HG02623 (cell line): ENCODE measurements at regions not wholly inside any gene's neighbourhood (a gene's known extent, or its start where the extent isn't known, plus 50 kb on each side); places are given as distances from the start of the nearest gene placed in this dataset.
"Not testable (repeated sequence)": the region's sequence is repeated elsewhere in the genome, so short reads cannot be mapped to it uniquely, and the experiment has no call there.

Experiments
- ATAC-seq: cut with Tn5 transposase; IDR thresholded peaks from one replicate; pipeline ENCODE4 v1.9.1; 2021; ENCODE audit warnings: moderate library complexity; ENCODE audit not compliant: unreplicated experiment

DNA sequence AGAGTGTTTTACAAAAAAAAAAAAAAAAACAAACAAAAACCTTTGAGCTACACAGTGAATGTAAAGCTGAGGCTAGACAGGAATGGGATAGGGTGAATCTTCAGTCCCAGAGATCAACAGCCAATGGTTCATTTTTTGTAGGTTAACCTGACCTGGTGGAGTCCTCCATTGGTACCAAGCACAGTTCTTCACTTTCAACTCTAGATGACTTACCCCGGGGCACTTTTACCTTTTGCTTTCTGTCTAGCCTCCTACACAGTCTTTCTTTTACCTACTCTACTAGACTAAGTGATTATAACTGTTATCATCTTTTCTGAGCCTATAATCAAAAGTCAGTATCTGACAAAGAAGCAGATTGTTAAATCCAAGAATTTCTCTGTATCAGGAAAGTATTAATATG, 50.9 kb downstream of the ANXA2R start:
- ATAC-seq, result no peak

DNA sequence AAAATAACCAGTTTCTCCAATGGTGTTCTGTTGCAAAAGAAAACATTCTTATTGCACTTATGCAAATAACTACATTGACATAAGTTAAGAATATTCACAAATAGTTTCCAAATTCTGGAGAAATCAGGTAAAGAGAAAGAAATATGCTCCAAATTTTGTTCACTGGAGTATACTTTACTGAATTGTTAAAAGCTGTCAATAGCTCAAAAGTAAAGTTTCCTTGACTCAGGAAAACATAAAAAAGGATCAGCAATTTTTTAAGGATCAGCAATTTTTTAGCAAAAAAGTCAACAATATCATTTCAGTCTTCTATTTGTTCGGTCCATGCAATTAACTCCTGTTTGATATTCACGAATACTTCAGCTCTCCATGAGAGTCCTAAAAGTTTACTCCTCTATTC, 51.6 kb downstream of the ANXA2R start:
- no peak for ATAC-seq

DNA sequence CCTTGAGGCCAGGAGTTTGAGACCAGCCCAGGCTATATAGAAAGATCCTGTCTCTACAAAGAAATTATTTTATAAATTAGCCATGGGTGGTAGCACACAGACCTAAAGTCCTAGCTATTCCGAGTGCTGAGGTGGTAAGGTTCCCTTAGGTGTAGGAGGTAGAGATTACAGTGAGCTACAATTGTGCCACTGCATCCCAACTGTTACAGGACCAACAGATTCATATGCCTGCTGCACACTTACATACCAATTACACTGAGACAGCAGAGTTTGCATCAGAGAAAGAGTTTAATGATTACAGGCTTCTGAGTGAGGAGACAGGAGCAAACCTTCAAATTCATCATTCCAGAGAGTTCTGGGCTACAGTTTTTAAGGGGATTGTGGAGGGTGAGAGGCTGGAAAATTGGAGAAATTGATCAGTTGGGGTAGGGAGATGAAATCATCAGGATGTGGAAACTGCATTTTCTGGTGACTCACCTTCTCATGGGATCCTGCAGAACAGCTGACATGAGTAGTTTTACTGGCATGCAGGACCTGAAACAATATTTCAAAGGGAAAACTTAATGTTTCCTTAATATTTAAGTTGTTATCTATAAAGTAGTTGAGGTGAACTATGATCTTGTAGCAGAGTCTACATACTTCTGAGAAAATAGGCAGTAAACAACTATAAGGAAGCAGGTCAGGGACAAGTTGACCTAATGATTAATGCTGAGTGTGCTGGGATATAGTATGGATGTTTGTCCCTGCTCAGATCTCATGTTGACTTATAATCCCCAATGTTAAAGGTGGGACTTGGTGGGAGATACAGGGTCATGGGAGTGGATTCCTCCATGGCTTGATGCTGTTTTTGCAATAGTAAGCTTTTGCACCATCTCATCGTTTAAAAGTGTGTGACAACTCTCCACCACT, 54.7 kb downstream of the ANXA2R start:
- ATAC-seq, result no peak

DNA sequence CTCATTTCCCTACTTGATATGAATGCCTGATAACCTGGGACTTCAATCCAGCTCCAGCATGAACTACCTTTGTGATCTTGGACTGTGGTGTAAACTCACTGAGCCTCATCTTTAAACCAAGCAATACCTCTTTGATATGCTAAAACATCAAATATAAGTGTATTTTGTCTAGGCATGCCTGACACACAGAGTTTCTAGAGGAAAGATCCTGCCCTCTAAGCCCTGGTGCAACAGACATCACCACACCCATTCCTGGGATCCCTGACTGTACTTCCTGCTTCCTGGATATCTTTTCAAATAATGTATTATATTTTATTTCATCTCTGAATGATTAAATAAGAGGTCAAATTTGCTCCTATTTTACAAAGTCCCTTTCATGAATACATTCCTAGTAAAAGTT, 55.8 kb downstream of the ANXA2R start:
- ATAC-seq, result no peak

DNA sequence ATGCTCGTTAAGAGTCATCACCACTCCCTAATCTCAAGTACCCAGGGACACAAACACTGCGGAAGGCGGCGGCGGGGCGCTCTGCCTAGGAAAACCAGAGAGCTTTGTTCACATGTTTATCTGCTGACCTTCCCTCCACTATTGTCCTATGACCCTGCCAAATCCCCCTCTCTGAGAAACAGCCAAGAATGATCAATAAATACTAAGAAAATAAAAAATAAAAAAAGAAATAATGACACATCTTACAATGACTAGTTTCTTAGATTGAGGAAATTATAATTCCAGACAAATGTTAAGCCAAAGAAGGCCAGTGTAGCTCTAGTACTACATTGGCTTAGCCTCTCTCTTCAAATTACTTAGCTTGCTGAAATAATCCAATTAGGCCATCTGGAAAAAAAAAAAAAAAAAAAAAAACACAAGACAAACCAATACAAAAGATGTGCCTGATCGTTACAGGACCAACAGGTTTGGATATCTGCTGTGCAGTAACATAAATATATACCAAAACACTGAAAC, 58.0 kb downstream of the ANXA2R start:
- ATAC-seq, result no peak

DNA sequence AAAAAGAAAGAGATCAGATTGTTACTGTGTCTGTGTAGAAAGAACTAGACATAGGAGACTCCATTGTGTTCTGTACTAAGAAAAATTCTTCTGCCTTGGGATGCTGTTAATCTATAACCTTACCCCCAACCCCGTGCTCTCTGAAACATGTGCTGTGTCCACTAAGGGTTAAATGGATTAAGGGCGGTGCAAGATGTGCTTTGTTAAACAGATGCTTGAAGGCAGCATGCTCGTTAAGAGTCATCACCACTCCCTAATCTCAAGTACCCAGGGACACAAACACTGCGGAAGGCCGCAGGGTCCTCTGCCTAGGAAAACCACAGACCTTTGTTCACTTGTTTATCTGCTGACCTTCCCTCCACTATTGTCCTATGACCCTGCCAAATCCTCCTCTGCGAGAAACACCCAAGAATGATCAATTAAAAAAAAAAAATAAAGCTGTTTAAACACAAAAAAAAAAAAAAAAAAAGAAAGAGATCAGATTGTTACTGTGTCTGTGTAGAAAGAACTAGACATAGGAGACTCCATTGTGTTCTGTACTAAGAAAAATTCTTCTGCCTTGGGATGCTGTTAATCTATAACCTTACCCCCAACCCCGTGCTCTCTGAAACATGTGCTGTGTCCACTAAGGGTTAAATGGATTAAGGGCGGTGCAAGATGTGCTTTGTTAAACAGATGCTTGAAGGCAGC, 58.6 kb downstream of the ANXA2R start:
- not testable (repeated sequence) for ATAC-seq

DNA sequence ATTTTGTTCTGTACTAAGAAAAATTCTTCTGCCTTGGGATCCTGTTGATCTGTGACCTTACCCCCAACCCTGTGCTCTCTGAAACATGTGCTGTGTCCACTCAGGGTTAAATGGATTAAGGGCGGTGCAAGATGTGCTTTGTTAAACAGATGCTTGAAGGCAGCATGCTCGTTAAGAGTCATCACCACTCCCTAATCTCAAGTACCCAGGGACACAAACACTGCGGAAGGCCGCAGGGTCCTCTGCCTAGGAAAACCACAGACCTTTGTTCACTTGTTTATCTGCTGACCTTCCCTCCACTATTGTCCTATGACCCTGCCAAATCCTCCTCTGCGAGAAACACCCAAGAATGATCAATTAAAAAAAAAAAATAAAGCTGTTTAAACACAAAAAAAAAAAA, 59.1 kb downstream of the ANXA2R start:
- not testable (repeated sequence) for ATAC-seq

DNA sequence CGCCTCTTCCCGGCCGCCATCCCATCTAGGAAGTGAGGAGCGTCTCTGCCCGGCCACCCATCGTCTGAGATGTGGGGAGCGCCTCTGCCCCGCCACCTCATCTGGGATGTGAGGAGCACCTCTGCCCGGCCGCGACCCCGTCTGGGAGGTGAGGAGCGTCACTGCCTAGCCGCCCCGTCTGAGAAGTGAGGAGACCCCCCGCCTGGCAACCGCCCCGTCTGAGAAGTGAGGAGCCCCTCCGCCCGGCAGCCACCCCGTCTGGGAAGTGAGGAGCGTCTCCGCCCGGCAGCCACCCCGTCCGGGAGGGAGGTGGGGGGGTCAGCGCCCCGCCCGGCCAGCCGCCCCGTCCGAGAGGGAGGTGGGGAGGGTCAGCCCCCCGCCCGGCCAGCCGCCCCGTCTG, 59.7 kb downstream of the ANXA2R start:
- ATAC-seq, result not testable (repeated sequence)

DNA sequence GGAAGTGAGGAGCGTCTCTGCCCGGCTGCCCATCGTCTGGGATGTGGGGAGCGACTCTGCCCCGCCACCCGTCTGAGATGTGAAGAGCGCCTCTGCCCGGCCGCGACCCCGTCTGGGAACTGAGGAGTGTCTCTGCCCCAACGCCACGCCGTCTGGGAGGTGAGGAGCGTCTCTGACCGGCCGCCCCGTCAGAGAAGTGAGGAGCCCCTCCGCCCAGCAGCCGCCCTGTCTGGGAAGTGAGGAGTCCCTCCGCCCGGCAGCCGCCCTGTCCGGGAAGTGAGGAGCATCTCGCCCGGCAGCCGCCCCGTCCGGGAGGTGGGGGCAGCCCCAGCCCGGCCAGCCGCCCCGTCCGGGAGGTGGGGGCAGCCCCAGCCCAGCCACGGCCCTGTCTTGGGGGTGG, 60.9 kb downstream of the ANXA2R start:
- not testable (repeated sequence) for ATAC-seq

DNA sequence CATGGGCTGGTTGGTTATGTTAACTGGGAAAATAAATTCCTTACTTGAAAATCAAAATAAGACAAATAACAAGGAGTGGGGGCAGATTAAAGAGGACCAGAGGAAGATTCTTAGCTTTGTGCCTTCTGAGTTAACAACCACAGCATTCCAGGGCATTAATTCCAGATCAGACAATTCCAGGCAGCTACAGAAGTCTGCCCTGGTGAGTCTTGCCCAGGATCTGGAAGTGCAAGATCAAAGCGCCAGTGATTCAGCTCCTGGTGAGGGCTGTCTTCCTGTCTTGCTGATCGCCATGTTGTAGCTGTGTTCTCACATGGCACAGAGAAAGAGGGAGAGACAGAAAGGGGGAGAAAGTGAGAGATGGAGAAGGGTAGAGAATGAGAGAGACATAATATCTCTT, 65.6 kb downstream of the ANXA2R start:
- ATAC-seq, result no peak

DNA sequence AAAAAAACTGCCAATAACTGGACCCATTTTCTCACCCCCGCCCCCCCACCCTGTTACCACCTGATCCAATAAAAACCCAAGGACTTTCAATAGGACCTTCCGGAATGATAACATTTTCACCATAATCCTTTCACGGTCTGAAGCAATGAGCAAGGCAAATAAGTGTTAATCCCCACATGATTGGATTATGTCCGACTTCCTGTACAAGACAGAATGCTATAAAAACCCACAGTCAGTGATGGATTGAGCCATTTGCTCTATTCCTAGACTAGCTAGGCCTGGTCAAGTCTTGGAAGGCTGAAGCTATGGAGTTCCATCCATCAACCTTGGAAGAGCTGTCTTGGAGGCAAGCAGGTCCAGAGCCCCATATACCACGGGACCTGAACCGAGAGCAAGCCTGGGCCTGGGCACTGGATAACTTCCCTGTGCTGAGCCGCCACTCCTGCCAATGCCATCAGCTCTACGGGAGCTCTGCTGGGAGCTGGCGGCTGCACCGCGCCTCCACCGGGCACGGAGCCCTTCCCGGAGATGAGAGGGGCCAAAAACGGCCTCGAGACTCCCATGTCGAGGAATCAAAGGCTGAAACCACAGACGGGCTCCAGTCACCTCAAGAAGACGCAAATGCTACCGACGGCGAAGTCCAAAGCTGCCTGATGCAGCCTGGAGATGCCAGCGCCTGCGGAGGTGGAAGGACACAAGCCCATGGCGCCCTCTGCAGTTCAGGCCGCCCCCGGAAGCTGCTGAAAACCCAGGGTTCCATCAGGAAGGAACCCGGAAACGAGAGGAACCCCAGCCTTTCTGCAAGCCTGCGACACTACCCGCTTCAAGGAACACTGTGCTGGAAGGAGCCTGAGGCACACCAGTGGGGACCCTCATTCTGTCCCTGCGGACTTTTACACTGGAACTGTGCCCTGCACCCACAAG, 69.2 kb downstream of the ANXA2R start:
- ATAC-seq, result no peak

DNA sequence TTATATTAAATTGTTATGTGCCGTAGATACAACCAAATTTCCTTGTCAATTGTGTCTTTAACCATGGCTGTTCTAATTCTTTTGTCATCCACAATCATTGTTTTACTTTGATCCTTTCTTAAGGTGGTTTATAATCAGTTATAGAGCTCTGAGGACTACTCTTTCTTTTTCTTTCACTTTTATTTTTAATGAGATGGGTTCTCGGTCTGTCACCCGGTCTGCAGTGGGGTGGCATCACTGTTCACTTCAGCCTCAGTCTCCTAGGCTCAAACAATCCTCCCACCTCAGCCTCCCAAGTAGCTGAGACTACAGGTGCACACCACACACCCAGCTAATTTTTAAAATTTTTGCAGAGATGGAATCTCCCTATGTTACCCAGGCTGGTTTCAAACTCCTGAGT, 74.2 kb downstream of the ANXA2R start:
- ATAC-seq, result no peak

DNA sequence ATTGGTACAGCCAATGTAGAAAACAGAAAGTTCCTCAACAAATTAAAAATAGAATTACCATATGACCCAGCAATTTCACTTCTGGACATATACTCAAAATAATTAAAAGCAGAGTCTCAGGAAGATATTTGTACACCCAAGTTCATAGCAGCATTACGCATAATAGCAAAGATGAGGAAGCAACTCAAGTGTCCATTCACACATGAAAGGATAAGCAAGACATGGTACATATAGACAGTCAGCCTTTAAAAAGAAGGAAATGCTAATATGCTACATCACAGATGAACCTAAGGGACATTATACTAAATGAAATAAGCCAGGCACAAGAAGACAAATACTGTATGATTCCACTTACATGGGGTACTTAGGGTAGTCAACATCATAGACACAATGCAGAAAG, 76.7 kb downstream of the ANXA2R start:
- ATAC-seq, result no peak

DNA sequence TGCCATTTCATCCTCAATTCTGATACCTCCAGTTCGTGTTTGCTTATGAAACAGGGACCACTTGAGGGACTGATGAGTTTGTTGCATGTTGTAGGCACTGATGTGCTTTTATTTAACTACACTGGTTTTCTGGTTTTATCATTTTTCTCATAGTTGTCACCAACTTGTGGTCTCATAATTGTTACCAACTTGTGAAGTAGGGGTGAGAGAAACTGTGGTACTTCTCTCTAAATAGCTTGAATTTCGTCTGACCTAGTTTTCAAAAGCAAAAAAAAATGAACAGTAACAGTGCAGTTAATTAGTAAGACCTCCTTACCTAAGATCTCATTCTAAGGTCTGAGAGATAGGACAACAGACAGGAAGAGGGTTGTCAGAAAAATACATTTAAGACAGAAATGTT, 78.0 kb downstream of the ANXA2R start:
- ATAC-seq, result no peak

DNA sequence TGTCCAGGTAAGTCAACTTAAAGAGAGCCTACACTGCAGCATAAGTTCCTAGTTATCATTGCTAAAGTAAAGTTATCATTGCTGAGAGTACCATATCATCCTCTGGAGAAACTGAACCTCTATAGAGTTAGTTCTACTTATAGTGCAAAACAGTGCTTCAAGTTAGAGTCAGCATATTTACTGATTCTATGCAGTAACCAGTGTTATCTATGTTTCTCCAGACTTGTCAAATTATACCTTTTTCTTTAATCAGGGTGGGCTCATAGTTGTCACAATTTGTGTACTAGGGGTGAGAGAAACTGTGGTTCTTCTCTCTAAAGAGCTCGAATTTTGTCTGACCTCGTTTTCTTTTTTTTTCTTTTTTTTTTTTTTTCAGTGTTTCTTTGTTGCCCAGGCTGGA, 79.6 kb downstream of the ANXA2R start:
- no peak for ATAC-seq

DNA sequence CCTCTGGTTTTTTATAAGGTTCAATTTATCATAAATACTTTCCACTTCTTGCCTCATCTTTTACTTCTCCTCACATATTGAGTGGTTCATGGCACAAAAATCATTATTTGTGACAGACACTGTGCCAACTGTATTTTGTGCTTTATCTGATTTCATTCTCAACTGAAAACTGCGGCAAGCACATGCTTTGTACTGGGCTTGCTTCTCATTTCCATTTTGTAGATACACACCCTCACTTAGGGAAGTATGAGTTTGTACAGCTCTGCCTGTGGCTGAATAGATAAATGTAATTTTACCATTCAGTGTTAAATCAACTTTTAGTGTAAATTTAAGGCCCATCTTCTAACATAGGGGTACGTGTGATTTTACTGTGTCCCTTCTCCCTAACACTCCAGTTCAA, 83.6 kb downstream of the ANXA2R start:
- ATAC-seq, result no peak

DNA sequence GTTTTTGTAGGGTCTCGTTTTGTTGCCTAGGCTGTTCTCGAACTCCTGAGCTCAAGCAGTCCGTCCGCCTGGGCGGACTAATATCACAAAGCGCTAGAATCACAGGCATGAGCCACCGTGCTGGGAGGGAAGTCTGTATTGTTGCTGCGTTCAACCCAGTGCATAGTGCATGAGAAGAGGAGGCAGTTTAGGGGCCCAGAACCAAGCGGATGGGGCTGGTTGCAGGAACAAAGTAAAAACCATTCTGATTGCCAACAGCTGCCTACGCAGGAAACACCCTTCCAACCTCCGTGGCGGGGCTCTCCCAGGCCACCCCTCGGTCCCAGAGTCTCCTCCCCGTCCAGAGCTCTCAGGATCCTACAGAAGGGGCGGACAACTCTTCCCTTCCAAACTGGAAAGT, 87.1 kb downstream of the ANXA2R start:
- no peak for ATAC-seq

DNA sequence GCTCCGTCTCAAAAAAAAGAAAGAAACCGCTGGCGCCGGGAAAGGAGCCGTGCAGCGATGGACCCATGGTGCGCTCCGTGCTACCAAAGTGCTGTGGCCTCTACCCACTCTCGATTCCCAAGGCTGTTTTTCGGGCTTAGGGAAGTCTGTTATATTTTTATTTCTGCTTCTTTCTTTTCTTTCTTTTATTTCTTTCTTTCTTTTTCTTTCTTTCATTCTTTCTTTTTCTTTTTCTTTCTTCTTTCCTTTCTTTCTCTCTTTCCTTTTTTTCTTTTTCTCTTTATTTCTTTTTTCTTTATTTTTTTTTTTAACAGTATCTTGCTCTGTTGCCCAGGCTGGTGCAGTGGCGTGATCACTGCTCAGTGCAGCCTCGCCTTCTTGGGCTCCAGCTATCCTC, 87.5 kb downstream of the ANXA2R start:
- no peak for ATAC-seq

DNA sequence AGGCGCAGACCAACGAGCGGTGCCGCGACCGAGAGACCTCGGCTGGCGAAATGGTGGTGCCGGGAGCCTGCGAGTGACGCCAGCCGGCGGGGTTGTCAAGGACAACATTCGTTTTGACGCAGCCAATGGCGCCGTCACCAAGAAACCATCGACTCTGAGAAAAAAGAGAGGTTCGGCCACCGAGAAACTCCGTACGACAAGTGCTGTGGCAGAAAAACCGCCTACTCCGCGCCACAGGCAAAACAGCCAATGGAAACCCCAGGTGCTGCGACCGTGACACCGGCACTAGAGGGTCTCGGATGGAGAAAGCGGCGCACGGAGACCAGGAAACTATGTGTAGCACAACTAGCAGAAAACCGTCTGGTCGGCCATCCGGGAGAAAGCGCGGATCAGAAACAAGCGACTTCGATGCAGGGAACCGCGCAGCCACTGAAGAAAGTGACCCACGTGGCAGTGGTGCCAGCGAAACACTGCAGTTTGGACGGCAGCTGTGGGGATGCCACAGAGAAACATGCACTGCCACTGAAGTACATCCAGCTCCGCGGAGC, 88.8 kb downstream of the ANXA2R start:
- peak; percentile 36 for ATAC-seq

DNA sequence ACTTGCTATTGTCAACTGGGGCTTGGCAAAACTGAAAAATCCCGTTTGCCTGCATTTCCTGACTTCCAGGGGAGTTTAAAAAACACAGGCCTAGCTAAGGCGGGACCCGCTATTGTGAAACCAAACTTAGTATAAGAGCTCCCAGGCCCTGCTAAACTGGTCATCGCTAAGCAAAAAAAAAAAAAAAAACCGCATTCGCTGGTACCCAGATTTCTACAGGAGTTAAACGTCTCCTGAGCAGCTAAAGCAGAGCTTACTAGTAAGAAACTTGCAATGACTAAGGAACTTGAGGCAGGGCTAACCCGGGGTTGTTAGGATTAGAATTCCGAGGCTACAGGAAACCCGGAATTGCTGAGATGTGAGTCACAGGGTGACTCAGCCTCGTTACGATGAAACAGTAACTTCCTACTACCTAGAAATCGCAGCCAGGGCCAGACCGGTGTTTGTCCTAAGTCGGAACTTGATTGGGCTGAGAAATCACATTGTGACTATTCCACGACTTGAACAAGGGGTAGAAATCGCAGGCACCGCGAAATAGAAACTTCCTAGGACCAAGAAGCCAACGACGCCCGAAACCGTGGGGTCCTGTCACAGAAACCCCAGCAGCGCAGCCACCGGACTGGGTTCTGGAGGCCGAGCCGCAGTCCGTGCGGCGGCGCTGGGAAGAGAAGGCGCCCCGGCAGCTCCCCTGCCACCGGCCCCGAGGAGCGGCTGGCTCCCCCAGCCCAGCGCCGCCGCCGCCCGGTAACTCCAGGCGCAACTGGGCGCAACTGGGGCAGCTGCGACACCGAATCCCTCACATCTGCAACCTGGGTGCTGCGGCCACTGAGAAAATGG, 89.4 kb downstream of the ANXA2R start:
- ATAC-seq, result peak; percentile 32
